ENCODE measurements at regions not wholly inside any gene's neighbourhood (a gene's known extent, or its start where the extent isn't known, plus 50 kb on each side); places are given as distances from the start of the nearest gene placed in this dataset.

DNA sequence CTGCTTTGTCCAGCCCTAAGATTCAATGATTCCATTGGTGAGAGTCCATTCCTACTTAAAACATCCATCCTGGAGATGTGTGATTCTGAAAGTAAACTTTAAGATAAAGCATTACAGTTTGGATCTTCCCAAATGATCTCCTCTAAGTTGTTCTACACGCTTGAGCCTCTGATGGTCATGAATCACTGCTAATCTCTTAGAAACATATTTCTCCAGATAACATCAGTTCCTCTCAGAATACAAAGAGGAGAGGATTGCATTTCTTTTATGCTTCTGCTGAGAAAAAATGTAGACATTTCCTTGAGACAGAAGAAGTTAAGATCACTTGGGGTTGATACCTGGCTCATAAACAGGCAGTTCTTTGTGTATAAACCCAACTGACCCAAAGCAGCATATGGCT lies 281.2 kb upstream of the DPH6 start:
- TF ChIP-seq TAF1 (IDR thresholded peaks at IDR 0.05; ENCODE audit: low read depth) (no peak), POLR2AphosphoS5 (IDR thresholded peaks at IDR 0.05) (no peak), SMC3 (conservative IDR thresholded peaks at IDR 0.05; ENCODE audit: poor library complexity) (no peak), EP300 (conservative IDR thresholded peaks at IDR 0.05; ENCODE audit: poor library complexity, severe bottlenecking) (no peak), RAD21 (conservative IDR thresholded peaks at IDR 0.05) (no peak)
- TF ChIP-seq, protein P1, sequence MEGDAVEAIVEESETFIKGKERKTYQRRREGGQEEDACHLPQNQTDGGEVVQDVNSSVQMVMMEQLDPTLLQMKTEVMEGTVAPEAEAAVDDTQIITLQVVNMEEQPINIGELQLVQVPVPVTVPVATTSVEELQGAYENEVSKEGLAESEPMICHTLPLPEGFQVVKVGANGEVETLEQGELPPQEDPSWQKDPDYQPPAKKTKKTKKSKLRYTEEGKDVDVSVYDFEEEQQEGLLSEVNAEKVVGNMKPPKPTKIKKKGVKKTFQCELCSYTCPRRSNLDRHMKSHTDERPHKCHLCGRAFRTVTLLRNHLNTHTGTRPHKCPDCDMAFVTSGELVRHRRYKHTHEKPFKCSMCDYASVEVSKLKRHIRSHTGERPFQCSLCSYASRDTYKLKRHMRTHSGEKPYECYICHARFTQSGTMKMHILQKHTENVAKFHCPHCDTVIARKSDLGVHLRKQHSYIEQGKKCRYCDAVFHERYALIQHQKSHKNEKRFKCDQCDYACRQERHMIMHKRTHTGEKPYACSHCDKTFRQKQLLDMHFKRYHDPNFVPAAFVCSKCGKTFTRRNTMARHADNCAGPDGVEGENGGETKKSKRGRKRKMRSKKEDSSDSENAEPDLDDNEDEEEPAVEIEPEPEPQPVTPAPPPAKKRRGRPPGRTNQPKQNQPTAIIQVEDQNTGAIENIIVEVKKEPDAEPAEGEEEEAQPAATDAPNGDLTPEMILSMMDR (IDR thresholded peaks at IDR 0.05; ENCODE audit: poor library complexity, severe bottlenecking): no peak

All from neural cell (in vitro differentiated cells).